Right lobe of liver (tissue), 6 donors: ENCODE measurements at regions not wholly inside any gene's neighbourhood (a gene's known extent, or its start where the extent isn't known, plus 50 kb on each side); places are given as distances from the start of the nearest gene placed in this dataset.

ENCODE experiments used
- ATAC-seq, 4 donors: fragments of 200-7000 bp; cut with Tn5 transposase; one replicate each; pipeline ENCODE4 v1.9.1; 2020; ENCODE audit warnings: mild to moderate bottlenecking in 4 of 4, moderate library complexity in 4 of 4
- DNase-seq, 3 donors: peaks; one replicate each; pipeline ENCODE4 v3.0.0-alpha.2; 2020
- H3K27ac ChIP-seq, 3 donors: fragments of 200-600 bp; one replicate each; pipeline ENCODE4 v1.8.0; 2022
- H3K27me3 ChIP-seq, 2 donors: fragments of 200-600 bp; one replicate each; pipeline ENCODE4 v1.8.0; 2022
- H3K36me3 ChIP-seq, 4 donors: fragments of 200-600 bp; sonication (generic) in 1 of 4; one replicate each; pipeline versions ENCODE4 v1.5.1 to v1.8.0; 2017 to 2022; ENCODE audit warnings: control low read depth in 1 of 4
- H3K4me1 ChIP-seq, 4 donors: fragments of 200-600 bp; sonication (generic) in 1 of 4; one replicate each; pipeline versions ENCODE4 v1.5.1 to v1.8.0; 2017 to 2022; ENCODE audit warnings: control low read depth in 1 of 4
- H3K4me3 ChIP-seq, 3 donors: fragments of 200-600 bp; one replicate each; pipeline ENCODE4 v1.8.0; 2022
- H3K9me3 ChIP-seq, 4 donors: fragments of 200-600 bp; sonication (generic) in 1 of 4; one replicate each; pipeline versions ENCODE4 v1.5.1 to v1.8.0; 2017 to 2022; ENCODE audit warnings: control low read depth in 1 of 4
- CTCF ChIP-seq, 4 donors: fragments of 200-600 bp in 3 of 4; fragments of 450-650 bp in 1 of 4; IDR thresholded peaks; one replicate each; pipeline versions ENCODE4 v1.5.1 to v1.8.0; 2016 to 2022; ENCODE audit warnings: antibody characterized with exemption in 4 of 4, mild to moderate bottlenecking in 2 of 4
- POLR2A ChIP-seq: fragments of 450-650 bp; IDR thresholded peaks from one replicate; pipeline ENCODE4 v1.6.1; 2017; ENCODE audit warnings: antibody characterized with exemption, mild to moderate bottlenecking
- WGBS: methylation state at CpG from one replicate; pipeline ENCODE4 v1.1.6; 2018; ENCODE audit warnings: low coverage, low lambda C conversion rate; ENCODE audit not compliant: insufficient coverage; ENCODE audit errors: missing lambda C conversion rate; 5-methylcytosine and 5-hydroxymethylcytosine counted together
- intact Hi-C, 2 donors: fragments of 100-400 bp; cut with DNase I; formaldehyde crosslinking; loops; one replicate each; pipeline versions ENCODE4 v1.11.2 to v1.14.1; 2022
- donor health status: DM: no; HTN: yes; CAD: no.
- donor health status: DM: no; HTN: no; CAD: no.
- donor health status: DM: no; HTN: no; CAD: no.
- donor health status: DM: no; HTN: yes; CAD: no.
- donor health status: DM: no; HTN: yes; CAD: no.

GRCh38 chr11:72512956-72513355, 78.6 kb upstream of the CLPB start:
- Histone ChIP-seq H3K27me3 (no peaks in the 10 kb centered on the region), H3K4me1 (no peaks in the 10 kb centered on the region), H3K36me3 (no peaks in the 10 kb centered on the region), H3K9me3 (no peaks in the 10 kb centered on the region), H3K4me3 (no peak overlapping the region), H3K27ac (no peak overlapping the region)
- TF ChIP-seq POLR2A: no peak
- no peak for TF ChIP-seq CTCF (IDR thresholded peaks at IDR 0.05)
- 78% methylated on average over 1 of the region's 3 CpGs for WGBS
- intact Hi-C loops: no loop called here
- DNase-seq (no peak), ATAC-seq (no peak)

GRCh38 chr11:72511393-72512047, 77.2 kb upstream of the CLPB start:
- H3K27ac ChIP-seq: no peak overlapping the region
- H3K9me3 ChIP-seq: no peaks in the 10 kb centered on the region
- no peak for ATAC-seq
- intact Hi-C loops: no loop called here
- TF ChIP-seq CTCF (IDR thresholded peaks at IDR 0.05): no peak
- TF ChIP-seq POLR2A: no peak
- no peak overlapping the region for H3K4me3 ChIP-seq
- H3K36me3 ChIP-seq: no peaks in the 10 kb centered on the region
- DNase-seq: no peak
- H3K4me1 ChIP-seq: no peaks in the 10 kb centered on the region
- H3K27me3 ChIP-seq: no peaks in the 10 kb centered on the region

DNA sequence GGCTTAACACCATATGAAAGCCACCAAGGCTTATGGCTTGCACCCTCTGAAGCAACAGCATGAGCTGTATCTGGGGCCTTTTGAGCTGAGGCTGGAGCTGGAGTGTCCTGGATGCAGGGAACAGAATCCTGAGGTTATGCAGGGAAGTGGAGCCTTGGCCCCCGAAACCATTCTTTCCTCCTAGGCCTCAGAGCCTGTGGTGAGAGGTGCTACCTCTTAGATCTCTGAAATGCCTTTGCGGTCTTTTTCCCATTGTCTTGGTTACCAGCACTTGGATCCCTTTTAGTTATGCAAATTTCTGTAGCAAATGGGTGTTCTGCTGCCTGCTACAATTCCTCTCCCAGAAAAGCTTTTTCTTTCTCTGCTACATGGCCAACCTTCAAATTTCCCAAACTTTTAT, 72.7 kb upstream of the CLPB start:
- ATAC-seq (no peak), DNase-seq (no peak)
- intact Hi-C loops: no loop called here
- Histone ChIP-seq H3K9me3 (no peaks in the 10 kb centered on the region), H3K4me3 (no peak overlapping the region), H3K4me1 (no peaks in the 10 kb centered on the region), H3K27ac (no peak overlapping the region), H3K27me3 (no peaks in the 10 kb centered on the region), H3K36me3 (no peaks in the 10 kb centered on the region)
- TF ChIP-seq POLR2A (no peak), CTCF (IDR thresholded peaks at IDR 0.05) (no peak)
- no CpG with 5 or more reads among the region's 2 CpGs for WGBS

GRCh38 chr11:72497731-72498130, 63.4 kb upstream of the CLPB start:
- DNase-seq (no peak), ATAC-seq (no peak)
- Histone ChIP-seq H3K27ac (no peak overlapping the region), H3K4me3 (no peak overlapping the region), H3K36me3 (no peaks in the 10 kb centered on the region), H3K9me3 (no peaks in the 10 kb centered on the region), H3K4me1 (no peaks in the 10 kb centered on the region), H3K27me3 (no peaks in the 10 kb centered on the region)
- 39% methylated on average over 3 of the region's 3 CpGs for WGBS
- TF ChIP-seq CTCF (IDR thresholded peaks at IDR 0.05) (no peak), POLR2A (no peak)
- intact Hi-C loops: no loop called here

- 38% methylated on average over 1 of the region's 1 CpG for WGBS
- Histone ChIP-seq H3K4me1 (no peaks in the 10 kb centered on the region), H3K27me3 (no peaks in the 10 kb centered on the region), H3K36me3 (no peaks in the 10 kb centered on the region), H3K4me3 (no peak overlapping the region), H3K9me3 (no peaks in the 10 kb centered on the region), H3K27ac (no peak overlapping the region)
- no peak for DNase-seq
- ATAC-seq: no peak
- intact Hi-C loops: no loop called here
- TF ChIP-seq CTCF (IDR thresholded peaks at IDR 0.05) (no peak), POLR2A (no peak)
These were observed 59.7 kb upstream of the CLPB start for GRCh38 chr11:72494109-72494429.
